Kidney glomerular epithelial cell (primary cell): ENCODE measurements at regions not wholly inside any gene's neighbourhood (a gene's known extent, or its start where the extent isn't known, plus 50 kb on each side); places are given as distances from the start of the nearest gene placed in this dataset.
A peak's percentile ranks its signal among the peaks of the same experiment; 100 is the strongest.
"Not testable (repeated sequence)": the region's sequence is repeated elsewhere in the genome, so short reads cannot be mapped to it uniquely, and the experiment has no call there.

Source experiments
- DNase-seq: peaks from one replicate; lab custom pipeline; 2025; lab: John Stamatoyannopoulos, UW

DNA sequence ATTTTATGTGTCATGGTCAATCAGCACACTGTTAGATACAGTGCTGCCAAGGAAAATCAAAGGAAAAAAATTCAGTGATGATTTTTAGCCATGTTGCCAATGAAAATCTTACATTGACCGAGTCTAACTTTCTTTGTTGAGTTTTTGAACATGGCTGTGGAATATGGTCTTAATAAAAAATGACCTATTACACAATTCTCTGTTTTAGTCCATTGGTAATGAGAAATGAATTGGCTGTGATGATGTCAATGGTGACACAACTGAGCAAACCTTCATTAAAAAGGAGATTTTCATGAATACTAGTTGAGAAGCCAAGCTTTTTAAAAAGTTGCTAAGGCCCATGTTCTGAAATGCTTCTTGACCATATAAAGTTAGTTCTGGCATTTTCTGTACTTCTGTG, 225.9 kb upstream of the GYPA start:
- DNase-seq = no peak

DNA sequence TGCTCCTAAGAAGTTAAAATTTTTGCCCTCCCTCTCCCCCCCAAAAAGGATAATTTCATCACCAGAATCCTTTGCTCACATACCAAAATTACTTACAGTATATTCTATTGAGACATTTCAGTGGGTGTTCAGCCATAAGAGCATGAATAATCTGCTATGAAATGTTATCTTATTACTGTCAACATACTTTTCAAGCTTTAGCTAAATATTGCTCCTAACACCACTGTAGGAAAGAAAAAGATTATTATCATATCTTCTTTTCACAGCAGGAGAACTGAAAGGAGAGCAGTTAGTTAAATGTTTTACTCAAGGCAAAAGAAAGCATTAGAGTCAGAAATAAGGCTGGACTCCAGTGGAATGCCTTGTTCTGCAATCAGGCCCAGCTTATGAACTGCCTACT, 231.0 kb upstream of the GYPA start:
- no peak for DNase-seq

DNA sequence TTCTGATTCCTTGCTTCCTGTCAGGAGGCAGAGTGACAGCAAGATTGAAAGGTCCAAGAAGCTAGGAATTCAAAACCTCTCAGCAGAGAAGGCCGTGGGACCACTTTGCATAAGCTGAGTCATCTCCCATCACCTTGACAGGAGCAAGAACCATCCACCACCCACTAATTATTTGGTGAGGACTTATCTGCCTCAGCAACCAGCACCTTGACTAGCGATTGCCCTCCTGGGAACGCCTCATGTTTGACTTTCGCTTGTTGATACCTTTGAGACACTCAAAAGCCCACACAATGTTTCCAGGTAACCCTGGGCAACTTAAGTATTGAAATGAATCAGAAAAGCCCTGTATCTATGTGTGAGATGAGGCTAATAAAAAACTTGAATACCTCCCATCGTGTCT, 233.5 kb upstream of the GYPA start:
- no peak for DNase-seq

DNA sequence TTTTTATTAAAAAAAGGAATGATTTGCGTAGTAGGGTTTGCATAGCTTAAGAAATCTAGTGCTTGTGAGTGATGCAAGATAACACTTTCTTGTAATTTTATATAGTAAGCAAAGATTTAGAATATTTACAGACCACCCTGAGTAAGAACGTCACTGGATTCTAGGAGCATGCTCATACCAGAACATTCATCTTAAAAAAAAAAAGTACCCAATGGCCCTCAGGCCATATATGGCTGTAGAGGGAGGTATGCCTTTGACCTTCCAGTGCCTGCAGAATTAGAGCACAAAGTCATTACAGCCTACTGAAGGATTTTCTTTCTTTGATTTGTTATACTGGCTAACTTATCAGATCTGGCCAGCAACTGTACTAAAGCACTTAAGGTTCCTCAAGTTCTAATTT, 236.3 kb upstream of the GYPA start:
- no peak for DNase-seq

DNA sequence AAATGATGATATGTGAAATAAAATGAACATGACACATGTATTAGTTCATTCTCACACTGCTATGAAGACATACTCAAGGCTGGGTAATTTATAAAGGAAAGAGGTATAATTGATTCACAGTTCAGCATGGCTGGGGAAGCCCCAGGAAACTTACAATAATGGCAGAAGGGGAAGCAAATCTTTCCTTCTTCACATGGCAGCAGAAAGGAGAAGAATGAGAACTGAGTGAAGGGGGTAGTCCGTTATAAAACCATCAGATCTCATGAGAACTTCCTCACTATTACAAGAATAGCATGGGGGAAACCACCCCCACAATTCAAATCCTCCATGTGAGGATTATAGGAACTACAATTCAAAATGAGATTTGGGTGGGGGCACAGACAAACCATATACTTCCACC, 243.9 kb upstream of the GYPA start:
- DNase-seq = no peak

DNA sequence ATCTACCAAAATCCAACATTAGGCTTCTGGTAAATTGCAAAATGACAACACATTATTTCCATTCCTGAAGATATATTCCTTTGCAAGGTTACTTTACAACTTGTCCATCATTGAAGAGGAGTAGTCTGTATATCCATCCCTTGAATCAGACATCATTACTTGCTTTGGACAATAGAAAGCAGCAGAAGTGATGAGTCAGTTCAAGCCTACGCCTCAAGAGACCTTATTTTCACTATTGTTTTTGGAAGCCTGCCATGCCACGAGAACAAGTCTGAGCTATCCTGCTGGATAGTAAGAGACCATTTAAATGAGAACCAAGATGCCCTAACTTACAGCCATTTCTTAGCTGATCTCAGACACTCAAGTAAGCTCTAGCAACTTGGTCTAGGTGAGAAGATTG, 246.0 kb upstream of the HHIP start:
- DNase-seq = peak; percentile 97

DNA sequence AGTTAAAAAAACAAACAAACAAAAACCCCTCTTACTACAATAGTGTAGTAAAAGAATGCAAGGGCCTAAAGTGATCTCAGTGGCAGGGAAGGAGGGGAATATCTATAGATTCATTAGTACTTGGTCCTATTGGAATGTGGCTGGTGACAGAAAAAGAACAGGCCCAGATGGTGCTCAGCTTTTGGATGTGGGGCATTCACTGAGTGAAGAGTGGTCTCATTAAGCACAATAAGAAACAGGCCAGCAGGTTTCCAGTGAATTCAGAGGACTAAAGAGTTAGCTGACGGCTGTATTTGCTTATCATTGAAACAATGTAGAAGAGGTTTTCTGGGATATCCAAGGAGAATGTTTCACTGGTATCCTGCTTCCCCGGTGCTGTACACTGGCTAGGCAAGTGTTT, 243.8 kb upstream of the HHIP start:
- no peak for DNase-seq

DNA sequence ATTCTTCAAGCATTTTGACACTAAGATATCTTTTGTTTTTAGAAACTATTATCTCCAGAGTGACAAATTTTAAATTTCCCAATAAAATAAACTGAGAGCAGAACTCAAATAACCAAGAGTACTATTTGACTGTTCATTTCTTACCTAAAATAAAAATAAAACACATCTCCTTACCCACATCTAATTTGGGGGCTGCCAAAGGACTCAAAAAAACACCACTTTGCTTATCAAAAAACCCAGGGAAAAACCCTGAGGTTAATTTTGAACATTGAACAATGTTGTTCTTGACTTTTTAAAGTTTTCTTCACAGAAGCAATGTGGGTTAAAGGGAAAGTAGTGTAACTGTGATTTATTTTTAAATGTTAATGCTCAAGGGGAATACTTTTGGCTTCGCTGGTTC, 243.0 kb upstream of the HHIP start:
- no peak for DNase-seq

DNA sequence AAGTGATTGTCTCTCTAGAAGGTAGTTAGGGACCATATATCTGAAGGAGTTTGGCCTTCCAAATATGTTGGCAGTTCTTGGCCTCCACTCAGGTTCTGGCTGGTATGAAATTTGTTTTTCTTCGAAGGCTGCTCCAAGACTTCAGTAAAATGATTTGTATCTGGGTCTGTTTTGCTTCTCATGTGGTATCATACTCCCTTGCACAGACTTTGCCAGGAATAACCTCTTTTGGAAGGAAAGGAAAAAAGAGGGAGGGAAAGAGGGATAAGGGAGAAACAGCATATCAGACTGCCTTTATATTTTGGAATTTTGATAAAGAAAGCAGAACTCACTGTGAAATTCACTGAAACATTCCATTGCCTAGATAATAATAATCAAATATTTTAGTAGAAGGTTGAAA, 242.1 kb upstream of the HHIP start:
- DNase-seq = no peak

DNA sequence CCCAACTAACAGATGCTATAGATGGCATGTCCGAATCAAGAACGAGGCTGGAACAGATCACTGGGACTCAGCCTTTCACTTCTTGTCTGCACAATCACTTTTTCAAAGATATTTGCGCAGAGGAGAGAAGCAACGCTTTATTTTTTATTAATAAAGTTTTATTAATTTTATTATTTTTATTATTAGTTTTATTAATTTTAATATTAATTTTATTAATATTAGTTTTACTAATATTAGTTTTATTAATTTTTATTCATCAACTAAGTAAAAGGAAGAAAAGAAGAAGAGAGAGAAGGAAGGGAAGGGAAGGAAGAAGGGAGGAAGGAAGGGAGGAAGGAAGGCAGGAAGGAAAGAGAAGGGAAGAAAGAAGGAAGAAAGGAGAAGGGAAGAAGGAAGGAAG, 236.4 kb upstream of the HHIP start:
- no peak for DNase-seq

DNA sequence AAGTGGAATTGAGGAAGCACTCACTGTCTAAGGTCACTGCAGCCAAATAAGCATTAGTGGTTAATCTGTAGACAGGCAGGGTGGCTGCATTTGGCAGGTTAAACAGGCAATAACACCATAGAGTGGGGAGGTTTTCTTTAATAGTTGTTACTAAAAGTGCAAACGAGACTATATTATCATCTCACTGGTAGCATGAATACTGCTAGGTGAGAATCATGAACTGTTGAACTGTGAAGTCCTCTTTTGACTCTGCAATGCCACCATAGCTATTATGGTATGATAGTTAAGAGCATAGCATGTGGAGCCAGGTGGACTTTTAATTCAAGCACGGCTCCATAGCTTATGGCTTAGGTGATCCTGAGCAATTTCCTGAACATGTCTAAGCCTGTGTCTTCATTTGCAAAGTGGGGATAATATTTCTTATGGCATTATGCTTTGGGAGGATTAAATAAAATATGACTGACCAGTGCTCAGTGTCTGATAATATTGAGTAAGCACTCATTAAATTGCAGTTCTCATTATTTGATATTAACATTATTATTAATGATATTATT, 235.6 kb upstream of the HHIP start:
- DNase-seq = no peak

DNA sequence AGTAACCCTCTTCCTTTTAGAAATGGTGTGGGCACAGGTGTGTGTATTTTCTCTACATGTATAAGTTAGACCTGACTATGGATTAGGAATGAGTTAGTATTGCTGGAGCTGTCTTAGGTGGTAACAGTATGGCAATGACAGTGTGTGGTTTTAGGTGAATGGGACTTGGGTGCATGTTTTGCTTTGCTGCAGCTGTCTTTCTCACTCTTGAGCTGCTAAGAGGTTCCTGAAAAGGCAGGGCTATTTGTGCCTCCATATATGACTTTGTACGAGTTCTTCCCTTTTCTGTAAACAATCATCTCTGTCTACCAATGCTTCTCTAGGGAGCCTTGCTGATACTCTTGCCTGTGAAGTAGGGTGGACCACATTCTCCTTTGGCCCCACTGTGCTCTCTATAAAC, 234.8 kb upstream of the HHIP start:
- no peak for DNase-seq

DNA sequence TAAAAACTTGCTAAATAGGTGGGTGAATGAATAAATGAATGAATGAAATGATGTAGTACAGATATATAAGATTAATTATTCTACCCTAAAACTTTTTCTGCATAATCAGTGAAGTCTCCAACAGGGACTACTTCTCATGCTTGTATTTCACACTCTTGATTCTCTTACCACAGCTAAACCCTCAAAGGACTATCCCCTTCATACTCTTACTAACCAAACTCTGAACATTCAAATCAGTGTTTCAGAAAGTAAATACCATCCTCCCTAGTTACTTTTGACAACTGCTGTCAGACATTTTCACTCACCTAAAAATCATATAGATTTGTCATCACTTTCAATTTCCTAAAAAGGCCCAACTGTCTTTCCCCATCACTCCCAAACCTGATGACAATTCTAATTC, 234.3 kb upstream of the HHIP start:
- DNase-seq = no peak

DNA sequence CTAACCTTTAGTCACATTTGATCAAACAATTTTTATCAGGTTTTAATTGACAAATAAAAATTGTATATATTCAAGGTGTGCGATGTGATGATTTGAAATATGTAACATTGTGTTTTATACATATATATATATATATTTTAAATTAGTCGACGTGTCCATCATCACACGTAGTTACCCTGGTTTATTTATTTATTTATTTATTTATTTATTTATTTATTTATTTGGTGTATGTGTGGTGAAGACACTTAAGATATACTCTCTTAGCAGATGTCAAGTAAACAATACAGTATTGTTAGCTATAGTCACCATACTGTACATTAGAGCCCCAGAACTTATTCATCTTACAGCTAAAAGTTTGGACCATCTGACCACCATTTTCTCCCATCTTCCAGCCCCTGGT, 224.9 kb upstream of the HHIP start:
- no peak for DNase-seq

DNA sequence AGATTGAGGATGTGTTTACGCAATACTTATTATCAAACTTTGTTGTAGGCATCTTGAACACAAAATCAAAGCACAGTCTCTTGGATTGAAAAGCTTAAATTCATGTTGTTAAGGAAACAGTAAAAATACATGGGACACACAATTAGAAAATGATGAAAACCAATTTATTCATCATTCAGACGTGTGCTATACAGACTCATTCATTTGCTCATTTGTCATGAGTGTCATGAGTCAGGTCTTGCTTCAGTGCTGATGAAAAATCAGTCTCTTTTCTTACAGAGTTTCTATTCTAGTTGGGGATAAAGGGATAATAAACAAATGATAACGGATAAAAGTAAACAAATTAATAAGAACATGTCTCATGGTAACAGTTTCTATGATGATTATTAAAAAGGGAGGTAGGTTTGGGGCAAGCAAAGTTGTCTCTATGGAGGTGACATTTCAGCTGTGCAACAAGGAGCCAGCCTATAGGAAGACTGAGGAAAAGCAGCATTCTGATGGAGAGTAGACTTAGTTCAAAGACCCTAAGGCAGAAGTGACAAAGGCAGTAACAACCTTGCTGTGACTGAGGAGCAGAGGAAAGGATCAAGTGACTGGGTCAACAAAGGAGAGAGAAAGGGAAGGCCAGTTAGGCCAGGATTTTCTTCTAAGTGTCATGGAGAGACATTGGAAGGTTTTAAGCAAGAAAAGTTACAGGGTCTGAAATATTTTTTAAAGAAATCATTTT, 224.0 kb upstream of the HHIP start:
- DNase-seq = peak; percentile 64

DNA sequence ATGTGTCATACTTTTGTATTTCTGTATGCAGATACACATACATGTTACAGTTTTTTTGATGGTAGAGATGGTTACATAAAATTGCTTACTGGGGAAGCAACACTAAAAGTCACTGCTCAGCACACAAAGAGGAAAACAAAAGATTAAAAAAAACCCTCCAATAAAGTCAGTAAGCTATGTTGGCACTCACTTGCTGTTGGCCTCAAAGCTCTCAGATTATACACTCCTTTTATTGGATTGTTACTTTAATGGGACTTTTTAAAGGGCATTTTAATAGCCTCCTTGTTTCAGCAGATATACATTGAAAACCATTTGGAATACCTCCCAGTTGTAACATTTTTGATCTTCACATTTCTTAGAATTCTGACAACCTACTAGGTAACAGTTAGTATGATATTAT, 222.0 kb upstream of the HHIP start:
- DNase-seq = no peak

DNA sequence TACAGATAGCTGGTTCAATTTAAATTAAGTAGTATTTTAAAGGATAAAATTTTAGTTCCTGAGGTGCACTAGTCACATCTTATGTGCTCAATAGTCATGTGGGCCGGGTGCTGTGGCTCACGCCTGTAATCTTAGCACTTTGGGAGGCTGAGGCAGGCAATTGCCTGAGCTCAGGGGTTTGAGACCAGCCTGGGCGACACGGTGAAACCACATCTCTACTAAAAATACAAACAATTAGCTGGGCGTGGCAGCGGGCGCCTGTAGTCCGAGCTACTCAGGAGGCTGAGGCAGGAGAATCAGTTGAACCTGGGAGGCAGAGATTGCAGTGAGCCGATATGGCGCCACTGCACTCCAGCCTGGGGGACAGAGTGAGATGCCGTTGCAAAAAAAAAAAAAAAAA, 219.9 kb upstream of the HHIP start:
- not testable (repeated sequence) for DNase-seq

DNA sequence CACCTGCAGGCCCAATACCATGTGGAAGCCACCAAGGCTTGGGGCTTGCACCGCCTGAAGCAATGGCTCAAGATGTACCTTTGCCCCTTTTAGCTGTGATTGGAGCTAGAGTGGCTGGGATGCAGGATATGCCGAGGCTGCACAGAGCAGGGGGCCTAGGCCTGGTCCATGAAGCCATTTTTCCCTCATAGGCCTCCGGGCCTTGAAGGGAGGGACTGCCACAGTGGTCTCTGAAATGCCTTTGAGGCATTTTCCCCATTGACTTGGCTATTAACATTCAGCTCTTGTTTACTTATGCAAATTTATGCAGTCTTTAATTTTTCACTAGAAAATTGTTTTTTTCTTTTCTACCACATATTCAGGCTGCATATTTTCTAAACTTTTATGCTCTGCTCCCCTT, 203.2 kb upstream of the HHIP start:
- no peak for DNase-seq

DNA sequence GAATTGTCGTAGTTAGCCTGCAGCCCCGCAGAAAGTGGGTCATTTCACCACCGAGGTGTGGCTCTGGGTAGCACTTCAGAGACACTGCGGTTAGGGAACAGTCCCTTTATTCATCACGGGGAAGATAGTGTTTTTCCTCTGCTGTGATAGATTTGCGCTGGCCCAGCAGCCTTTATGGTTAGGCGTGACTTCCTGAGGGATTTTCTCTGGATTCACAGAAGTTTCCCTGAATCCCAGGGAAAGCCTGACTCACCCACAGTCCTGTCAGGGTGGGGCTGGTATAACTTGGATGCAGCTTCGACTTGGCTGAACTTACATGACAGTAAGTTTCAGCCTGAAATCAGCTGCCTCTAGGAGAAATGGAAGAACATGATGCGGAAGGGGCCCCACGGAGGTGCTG, 196.3 kb upstream of the HHIP start:
- no peak for DNase-seq

DNA sequence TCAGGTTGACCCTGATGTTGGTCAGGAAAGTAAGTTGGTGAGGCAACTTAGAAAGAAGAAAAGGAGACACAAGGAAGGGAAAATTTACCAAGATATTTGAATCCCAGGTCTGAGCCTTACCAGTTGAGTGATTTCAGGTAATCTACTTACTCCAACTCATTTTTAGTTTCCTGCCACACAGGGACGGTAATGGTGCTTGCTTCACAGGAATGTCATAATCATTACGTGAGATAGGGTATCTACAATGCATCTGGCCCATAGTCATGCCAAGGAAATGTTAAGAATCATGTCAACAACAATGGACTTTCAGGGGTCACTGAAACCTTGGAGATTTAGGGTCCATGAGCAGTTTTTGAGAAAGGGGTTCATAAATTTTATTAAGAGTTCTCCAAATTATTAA, 195.4 kb upstream of the HHIP start:
- DNase-seq = peak; percentile 11

DNA sequence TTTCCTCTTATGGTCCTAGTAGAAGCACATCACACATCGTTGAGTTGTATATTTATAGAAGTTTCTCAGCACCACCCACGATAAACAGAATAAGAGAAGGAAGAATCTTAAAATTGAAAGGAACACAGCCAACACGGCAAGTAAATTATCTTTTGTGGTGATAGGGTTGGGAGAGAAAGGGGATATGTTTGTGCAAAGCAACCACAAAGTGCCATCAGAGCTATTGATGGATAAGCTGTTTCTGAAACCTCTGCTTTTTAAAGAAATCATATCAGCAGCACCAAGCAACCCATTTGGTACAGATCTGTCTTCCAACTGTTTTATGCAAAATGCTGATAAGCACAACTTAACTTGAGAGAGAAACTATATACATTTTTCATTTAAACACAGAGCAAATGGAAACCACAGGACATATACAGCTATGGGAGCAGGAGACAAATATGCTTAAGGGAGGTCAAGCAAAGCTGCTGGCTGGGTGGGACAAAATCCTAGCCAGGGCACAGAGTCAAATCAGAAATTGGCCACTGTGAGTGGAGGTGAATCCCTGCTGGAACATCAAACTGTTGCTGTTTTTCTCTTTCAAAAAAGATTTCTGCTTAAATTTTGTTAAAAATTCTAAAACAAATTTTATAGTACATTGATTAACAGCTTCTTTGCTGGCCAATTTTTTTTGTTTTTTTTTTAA, 194.0 kb upstream of the HHIP start:
- DNase-seq = no peak

DNA sequence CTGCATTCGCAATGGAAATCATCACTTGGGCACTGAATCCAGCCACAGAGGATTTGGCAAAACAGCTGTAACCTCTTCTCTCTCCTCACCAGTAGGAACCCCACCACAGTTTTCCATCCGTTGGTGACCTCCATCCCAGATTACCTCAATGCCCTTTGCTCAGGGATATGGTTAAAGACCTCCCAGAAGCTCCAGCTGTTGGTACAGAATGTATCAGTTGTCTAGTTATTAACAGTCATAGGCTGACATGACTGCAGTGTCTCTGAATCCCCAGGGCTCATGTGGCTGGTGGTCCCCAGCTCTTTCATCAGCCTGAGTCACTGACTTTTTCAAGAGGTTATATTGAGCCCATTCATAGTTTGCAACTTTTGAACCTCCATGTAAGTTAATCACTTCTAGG, 189.8 kb upstream of the HHIP start:
- no peak for DNase-seq

DNA sequence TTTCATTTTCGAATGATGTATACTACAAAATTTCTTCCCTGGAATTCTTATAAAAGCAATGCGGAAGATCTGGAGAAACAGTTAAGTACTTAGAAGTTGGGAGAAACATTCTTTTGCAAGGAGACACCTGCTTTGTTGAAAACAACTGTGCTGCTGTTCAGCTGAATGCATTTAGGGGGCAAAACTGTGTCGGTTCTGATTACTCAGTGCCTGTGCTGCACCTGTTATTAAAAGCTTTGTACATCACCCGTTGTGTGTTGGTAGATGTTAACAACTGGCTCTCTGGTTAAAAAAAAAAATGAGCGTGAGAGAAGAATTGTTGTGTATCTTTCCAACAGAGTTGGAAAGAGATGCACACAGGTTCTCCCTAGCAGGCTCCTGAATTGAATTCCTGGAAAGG, 184.1 kb upstream of the HHIP start:
- DNase-seq = no peak

DNA sequence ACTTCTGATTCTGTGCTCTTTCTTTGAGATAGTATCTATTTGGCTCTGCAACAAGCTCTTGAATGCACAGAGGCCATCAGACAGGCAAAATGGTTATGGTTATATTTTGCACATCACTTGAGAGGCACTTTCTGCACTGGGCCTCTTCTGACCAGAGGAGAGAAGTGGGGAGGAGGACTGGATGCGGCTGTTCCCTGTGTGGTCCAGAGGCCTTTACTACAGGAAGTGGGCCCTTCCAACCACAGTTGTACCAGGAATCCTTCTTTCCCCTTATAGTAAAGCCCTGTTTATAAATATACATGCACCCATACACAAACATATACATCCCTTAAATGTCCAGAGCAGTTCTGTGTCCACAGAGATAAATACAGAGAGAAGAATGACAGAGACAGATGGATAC, 182.7 kb upstream of the HHIP start:
- DNase-seq = no peak
